ENCODE measurements at regions not wholly inside any gene's neighbourhood (a gene's known extent, or its start where the extent isn't known, plus 50 kb on each side); places are given as distances from the start of the nearest gene placed in this dataset.

DNA sequence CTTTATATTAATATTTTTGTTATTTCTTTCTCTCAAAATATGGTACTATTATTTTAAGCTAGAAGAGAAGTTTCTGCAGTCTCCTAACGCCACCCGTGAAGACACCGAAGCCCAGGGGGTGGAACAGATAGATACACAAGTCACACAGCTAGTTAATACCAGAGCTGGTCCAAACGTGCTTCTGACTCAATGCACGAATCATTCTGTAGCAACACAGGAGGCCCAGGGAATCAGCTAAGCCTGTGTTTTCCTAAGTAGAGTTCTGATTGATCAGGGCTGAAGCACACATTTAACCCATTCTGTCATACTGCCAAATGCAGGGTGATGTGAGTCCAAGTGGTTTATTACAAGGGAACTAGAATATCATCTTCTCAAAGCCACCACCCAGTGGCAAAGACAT, 116.9 kb upstream of the PWP1 start:
- TF ChIP-seq, protein P1, sequence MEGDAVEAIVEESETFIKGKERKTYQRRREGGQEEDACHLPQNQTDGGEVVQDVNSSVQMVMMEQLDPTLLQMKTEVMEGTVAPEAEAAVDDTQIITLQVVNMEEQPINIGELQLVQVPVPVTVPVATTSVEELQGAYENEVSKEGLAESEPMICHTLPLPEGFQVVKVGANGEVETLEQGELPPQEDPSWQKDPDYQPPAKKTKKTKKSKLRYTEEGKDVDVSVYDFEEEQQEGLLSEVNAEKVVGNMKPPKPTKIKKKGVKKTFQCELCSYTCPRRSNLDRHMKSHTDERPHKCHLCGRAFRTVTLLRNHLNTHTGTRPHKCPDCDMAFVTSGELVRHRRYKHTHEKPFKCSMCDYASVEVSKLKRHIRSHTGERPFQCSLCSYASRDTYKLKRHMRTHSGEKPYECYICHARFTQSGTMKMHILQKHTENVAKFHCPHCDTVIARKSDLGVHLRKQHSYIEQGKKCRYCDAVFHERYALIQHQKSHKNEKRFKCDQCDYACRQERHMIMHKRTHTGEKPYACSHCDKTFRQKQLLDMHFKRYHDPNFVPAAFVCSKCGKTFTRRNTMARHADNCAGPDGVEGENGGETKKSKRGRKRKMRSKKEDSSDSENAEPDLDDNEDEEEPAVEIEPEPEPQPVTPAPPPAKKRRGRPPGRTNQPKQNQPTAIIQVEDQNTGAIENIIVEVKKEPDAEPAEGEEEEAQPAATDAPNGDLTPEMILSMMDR (conservative IDR thresholded peaks at IDR 0.05; ENCODE audit: low read depth in 2 of 2) = no peak
- TF ChIP-seq POLR2AphosphoS5 (IDR thresholded peaks at IDR 0.05; ENCODE audit: low read depth) = no peak
- TF ChIP-seq EZH2 (IDR thresholded peaks at IDR 0.05; ENCODE audit: low read depth, unreplicated experiment) = no peak
- TF ChIP-seq CREB1 (CRISPR knock-in tag; IDR thresholded peaks at IDR 0.05; ENCODE audit: low read depth) = no peak
- no peak for TF ChIP-seq JUNB (IDR thresholded peaks at IDR 0.05; ENCODE audit: unreplicated experiment)
- TF ChIP-seq, protein P2, sequence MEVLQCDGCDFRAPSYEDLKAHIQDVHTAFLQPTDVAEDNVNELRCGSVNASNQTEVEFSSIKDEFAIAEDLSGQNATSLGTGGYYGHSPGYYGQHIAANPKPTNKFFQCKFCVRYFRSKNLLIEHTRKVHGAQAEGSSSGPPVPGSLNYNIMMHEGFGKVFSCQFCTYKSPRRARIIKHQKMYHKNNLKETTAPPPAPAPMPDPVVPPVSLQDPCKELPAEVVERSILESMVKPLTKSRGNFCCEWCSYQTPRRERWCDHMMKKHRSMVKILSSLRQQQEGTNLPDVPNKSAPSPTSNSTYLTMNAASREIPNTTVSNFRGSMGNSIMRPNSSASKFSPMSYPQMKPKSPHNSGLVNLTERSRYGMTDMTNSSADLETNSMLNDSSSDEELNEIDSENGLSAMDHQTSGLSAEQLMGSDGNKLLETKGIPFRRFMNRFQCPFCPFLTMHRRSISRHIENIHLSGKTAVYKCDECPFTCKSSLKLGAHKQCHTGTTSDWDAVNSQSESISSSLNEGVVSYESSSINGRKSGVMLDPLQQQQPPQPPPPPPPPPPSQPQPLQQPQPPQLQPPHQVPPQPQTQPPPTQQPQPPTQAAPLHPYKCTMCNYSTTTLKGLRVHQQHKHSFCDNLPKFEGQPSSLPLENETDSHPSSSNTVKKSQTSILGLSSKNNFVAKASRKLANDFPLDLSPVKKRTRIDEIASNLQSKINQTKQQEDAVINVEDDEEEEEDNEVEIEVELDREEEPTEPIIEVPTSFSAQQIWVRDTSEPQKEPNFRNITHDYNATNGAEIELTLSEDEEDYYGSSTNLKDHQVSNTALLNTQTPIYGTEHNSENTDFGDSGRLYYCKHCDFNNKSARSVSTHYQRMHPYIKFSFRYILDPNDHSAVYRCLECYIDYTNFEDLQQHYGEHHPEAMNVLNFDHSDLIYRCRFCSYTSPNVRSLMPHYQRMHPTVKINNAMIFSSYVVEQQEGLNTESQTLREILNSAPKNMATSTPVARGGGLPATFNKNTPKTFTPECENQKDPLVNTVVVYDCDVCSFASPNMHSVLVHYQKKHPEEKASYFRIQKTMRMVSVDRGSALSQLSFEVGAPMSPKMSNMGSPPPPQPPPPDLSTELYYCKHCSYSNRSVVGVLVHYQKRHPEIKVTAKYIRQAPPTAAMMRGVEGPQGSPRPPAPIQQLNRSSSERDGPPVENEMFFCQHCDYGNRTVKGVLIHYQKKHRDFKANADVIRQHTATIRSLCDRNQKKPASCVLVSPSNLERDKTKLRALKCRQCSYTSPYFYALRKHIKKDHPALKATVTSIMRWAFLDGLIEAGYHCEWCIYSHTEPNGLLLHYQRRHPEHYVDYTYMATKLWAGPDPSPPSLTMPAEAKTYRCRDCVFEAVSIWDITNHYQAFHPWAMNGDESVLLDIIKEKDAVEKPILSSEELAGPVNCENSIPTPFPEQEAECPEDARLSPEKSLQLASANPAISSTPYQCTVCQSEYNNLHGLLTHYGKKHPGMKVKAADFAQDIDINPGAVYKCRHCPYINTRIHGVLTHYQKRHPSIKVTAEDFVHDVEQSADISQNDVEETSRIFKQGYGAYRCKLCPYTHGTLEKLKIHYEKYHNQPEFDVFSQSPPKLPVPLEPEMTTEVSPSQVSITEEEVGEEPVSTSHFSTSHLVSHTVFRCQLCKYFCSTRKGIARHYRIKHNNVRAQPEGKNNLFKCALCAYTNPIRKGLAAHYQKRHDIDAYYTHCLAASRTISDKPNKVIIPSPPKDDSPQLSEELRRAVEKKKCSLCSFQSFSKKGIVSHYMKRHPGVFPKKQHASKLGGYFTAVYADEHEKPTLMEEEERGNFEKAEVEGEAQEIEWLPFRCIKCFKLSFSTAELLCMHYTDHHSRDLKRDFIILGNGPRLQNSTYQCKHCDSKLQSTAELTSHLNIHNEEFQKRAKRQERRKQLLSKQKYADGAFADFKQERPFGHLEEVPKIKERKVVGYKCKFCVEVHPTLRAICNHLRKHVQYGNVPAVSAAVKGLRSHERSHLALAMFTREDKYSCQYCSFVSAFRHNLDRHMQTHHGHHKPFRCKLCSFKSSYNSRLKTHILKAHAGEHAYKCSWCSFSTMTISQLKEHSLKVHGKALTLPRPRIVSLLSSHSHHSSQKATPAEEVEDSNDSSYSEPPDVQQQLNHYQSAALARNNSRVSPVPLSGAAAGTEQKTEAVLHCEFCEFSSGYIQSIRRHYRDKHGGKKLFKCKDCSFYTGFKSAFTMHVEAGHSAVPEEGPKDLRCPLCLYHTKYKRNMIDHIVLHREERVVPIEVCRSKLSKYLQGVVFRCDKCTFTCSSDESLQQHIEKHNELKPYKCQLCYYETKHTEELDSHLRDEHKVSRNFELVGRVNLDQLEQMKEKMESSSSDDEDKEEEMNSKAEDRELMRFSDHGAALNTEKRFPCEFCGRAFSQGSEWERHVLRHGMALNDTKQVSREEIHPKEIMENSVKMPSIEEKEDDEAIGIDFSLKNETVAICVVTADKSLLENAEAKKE (CRISPR knock-in tag; IDR thresholded peaks at IDR 0.05) = no peak
- TF ChIP-seq, protein P3, sequence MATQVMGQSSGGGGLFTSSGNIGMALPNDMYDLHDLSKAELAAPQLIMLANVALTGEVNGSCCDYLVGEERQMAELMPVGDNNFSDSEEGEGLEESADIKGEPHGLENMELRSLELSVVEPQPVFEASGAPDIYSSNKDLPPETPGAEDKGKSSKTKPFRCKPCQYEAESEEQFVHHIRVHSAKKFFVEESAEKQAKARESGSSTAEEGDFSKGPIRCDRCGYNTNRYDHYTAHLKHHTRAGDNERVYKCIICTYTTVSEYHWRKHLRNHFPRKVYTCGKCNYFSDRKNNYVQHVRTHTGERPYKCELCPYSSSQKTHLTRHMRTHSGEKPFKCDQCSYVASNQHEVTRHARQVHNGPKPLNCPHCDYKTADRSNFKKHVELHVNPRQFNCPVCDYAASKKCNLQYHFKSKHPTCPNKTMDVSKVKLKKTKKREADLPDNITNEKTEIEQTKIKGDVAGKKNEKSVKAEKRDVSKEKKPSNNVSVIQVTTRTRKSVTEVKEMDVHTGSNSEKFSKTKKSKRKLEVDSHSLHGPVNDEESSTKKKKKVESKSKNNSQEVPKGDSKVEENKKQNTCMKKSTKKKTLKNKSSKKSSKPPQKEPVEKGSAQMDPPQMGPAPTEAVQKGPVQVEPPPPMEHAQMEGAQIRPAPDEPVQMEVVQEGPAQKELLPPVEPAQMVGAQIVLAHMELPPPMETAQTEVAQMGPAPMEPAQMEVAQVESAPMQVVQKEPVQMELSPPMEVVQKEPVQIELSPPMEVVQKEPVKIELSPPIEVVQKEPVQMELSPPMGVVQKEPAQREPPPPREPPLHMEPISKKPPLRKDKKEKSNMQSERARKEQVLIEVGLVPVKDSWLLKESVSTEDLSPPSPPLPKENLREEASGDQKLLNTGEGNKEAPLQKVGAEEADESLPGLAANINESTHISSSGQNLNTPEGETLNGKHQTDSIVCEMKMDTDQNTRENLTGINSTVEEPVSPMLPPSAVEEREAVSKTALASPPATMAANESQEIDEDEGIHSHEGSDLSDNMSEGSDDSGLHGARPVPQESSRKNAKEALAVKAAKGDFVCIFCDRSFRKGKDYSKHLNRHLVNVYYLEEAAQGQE (IDR thresholded peaks at IDR 0.05; ENCODE audit: unreplicated experiment) = no peak

Data from GM23338 (cell line).